Posterior cingulate gyrus (tissue), 11 donors: ENCODE measurements at regions not wholly inside any gene's neighbourhood (a gene's known extent, or its start where the extent isn't known, plus 50 kb on each side); places are given as distances from the start of the nearest gene placed in this dataset.
A peak's percentile ranks its signal among the peaks of the same experiment; 100 is the strongest.

Experiments
- DNase-seq, 10 donors: peaks; one replicate each; pipeline versions ENCODE4 v3.0.0 to v3.0.0-alpha.2; 2020 to 2021; ENCODE audit warnings: mixed read lengths in 3 of 10
- intact Hi-C: fragments of 100-400 bp; cut with DNase I; formaldehyde crosslinking; loops from one replicate; pipeline ENCODE4 v1.15.1; 2023

- no peak for DNase-seq
- intact Hi-C loops = no loop called here
Observed at GRCh38 chr9:117491491-117491890, 76.6 kb upstream of the ASTN2 start.

DNA sequence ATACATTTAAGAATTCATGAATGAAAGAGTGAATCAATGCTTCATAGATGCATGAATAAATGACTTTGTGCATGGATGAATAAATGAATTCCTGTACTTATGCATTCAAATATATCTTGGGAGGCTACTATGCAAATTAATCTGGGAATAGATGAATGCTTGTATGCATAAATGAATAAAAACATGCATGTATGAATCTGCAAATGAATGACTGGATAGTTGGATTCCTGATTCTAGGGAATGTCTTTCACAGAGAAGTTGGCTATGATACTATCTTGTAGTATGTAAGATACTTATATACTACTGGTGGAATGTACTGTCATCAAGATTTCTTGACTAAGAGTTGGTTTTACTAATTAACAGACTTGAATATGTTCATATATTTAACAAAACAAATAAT is 75.3 kb upstream of the ASTN2 start:
- no peak for DNase-seq
- intact Hi-C loops = no loop called here

DNA sequence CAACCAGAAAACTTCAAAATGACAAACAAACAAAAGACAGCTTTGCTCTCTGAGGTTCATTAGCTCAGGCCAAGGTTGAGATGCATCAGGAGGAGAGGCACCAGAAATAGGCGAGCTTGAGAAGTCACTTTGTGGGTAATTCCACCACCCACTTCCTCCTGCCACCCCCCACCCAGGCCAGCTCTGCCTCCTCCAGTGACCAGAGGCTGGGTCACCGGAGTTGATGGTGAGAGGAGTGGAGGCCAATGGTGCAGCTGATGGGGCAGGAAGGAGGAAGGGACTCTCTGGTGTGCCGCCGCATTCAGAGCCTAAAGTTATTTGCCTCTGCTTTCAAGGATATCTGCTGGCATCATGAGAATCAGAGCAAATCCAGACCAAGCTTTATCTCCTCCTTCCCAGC is 73.8 kb upstream of the ASTN2 start:
- intact Hi-C loops = loop anchor here (5.0 to 10.0 kb wide), 2 partner anchors 76 to 156 kb away; no protein-coding TSS in a partner anchor

GRCh38 chr9:117487555-117488175 is 72.8 kb upstream of the ASTN2 start:
- intact Hi-C loops = loop anchor here (2.0 to 10.0 kb wide), 3 partner anchors 69 to 157 kb away; no protein-coding TSS in a partner anchor
- peak; percentile 60 to 97 (median 78) for DNase-seq

More for the DNA sequence above, 73.8 kb upstream of the ASTN2 start:
- DNase-seq = peak in 2 of 10 donors; percentile 59 to 70

DNA sequence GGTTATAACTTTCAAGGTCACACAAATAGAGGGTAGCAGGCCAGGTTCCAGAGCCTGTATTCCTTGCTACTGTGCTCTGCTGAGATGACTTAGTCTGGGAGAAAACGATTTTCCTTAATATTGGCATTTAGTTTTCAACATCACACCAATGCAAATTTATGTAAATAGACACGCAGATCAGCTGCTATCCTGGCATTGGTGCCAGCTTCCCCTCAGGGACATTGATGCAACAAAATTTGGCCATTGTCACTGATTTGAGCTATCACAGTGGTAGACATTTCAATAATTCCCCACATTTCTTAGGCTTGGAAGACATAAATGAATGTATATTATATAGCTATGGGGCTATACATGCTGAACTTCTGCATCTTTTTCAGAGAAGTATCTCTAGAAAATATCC is 71.6 kb upstream of the ASTN2 start:
- intact Hi-C loops = loop anchor here (2.0 to 10.0 kb wide), 3 partner anchors 70 to 158 kb away; no protein-coding TSS in a partner anchor
- DNase-seq = no peak

DNA sequence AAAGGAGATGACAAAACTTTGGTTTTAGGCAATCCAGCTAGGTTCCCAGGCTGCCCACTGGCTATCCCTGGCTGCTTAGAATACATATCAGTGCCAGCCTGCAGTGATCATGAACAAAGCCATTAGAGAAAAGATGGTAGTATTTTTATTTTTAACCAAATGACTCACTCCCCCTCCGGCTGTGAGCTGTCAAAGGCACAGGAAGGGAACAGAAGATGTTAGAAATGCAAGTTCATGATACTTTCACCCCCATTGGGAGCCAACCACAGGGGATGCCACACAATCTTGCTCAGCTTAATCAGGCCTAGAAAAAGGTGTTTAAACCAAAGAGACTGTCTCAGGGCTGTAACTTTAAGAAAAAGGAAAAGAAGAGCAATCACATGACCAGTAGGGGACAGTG is 70.3 kb upstream of the ASTN2 start:
- no peak for DNase-seq
- intact Hi-C loops = loop anchor here (5.0 to 10.0 kb wide), 2 partner anchors 73 to 160 kb away; no protein-coding TSS in a partner anchor

GRCh38 chr9:117480729-117481128 is 65.9 kb upstream of the ASTN2 start:
- intact Hi-C loops = loop anchor here (10.0 kb wide), 1 partner anchor 164 kb away; no protein-coding TSS in a partner anchor
- DNase-seq = no peak

DNA sequence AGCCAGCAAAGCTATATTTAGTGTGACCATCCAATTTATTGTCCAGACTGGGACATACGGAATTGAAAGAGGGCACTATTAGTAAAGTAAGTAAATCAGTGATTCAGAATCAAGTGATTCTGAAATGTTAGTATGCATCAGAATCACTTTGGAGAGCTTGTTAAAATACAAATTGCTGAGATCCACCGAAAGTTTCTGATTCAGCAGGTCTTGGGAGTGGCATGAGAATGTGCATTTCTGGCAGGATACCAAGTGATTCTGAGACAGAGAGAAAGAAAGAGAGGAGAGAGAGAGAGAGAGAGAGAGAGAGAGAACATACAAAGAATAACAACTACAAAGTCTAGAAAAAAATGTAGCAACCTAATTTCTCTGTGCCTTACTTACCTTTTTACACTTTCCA is 65.4 kb upstream of the ASTN2 start:
- no peak for DNase-seq
- intact Hi-C loops = loop anchor here (10.0 kb wide), 1 partner anchor 165 kb away; no protein-coding TSS in a partner anchor

GRCh38 chr9:117473293-117473692 is 58.4 kb upstream of the ASTN2 start:
- DNase-seq = no peak
- intact Hi-C loops = no loop called here

DNA sequence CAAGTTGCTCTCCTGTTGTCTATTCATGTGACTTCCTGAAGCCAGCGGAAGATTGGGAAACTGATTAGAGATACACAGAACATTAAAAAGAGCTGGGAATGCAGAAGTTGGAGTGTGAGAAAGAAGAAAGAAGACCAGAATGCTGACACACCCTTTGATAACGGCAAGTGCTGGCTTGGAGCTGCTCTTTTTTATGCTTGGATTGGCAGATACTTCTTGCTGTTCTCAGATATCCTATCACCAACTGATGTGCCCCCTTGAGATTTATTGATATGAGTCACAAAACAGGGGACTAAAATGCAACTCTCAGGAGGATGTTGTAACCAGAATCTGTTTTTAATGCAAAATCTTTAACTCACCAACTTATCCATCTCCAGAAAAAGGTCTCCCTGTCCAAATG is 56.0 kb upstream of the ASTN2 start:
- intact Hi-C loops = no loop called here
- no peak for DNase-seq

- DNase-seq = no peak
- intact Hi-C loops = no loop called here
Observed at GRCh38 chr9:117470455-117470854, 55.6 kb upstream of the ASTN2 start.

GRCh38 chr9:117466111-117466510 is 51.3 kb upstream of the ASTN2 start:
- no peak for DNase-seq
- intact Hi-C loops = no loop called here

- intact Hi-C loops = loop anchor here (2.0 kb wide), 1 partner anchor 51 kb away; the partner anchor contains the start of gene ASTN2
- no peak for DNase-seq
Observed at GRCh38 chr9:117465706-117466105, 50.8 kb upstream of the ASTN2 start.

DNA sequence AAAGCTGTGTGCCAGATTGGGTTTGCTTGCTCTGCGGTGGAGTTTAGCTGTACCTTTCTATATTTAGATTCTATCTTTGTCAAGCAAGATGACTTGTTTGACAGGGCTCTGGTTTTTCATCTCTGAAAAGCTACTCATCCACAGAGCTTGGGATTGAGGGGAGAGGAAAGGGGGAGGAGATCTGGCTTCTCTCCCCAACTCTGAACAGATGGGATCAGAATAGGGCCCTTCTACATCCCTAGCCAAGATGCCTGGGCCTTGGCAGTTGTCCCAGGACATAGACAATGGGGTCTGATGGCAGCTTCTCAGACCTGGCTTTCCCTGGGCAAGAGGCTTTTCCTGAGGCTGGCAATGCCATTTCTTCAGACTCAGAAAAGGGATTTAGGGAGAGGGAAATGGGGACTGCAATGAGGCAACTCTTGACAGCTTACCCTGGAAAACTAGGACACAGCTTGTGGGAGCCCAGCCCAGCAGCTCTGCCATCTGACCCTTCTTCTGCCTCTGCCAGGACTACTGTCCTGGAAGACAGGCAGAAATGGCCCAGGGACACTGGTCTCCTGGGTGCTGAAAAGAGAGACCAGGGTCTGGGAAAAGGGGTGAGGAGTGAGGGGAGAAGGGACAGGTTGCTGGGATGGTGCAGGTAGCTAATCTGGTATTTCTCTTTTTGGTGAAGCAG is 50.2 kb upstream of the ASTN2 start:
- intact Hi-C loops = loop anchor here (2.0 kb wide), 1 partner anchor 50 kb away; the partner anchor contains the start of gene ASTN2
- DNase-seq = peak; percentile 80 to 97 (median 88)
